Nephron (organoid): ENCODE measurements at regions not wholly inside any gene's neighbourhood (a gene's known extent, or its start where the extent isn't known, plus 50 kb on each side); places are given as distances from the start of the nearest gene placed in this dataset.

Source experiments
- H3K27ac Mint-ChIP-seq, 3 experiments: 2 replicates each; pipeline ENCODE4 v1.8.0; 2020; ENCODE audit warnings: mixed read lengths in 3 of 3, mild to moderate bottlenecking in 2 of 3, moderate library complexity in 1 of 3
- H3K27me3 Mint-ChIP-seq: 2 replicates; pipeline ENCODE4 v1.8.0; 2021; ENCODE audit warnings: low read depth, mild to moderate bottlenecking, moderate library complexity, mixed read lengths
- H3K36me3 Mint-ChIP-seq: 2 replicates; pipeline ENCODE4 v1.8.0; 2020; ENCODE audit warnings: low read depth, mixed read lengths
- H3K4me1 Mint-ChIP-seq: 2 replicates; pipeline ENCODE4 v1.8.0; 2020; ENCODE audit warnings: mixed read lengths
- H3K4me3 Mint-ChIP-seq, 3 experiments: 2 replicates each; pipeline ENCODE4 v1.8.0; 2020; ENCODE audit warnings: mild to moderate bottlenecking in 3 of 3, mixed read lengths in 3 of 3, moderate library complexity in 2 of 3
- H3K9me3 Mint-ChIP-seq: 2 replicates; pipeline ENCODE4 v1.8.0; 2020; ENCODE audit warnings: mixed read lengths
- TF ChIP-seq, protein P1 (sequence below), 3 experiments: fragments of 200-600 bp; sonication (generic); IDR thresholded peaks; one replicate each; pipeline ENCODE4 v1.5.0; 2021; ENCODE audit warnings: antibody characterized with exemption in 3 of 3; ENCODE audit not compliant: unreplicated experiment in 3 of 3

DNA sequence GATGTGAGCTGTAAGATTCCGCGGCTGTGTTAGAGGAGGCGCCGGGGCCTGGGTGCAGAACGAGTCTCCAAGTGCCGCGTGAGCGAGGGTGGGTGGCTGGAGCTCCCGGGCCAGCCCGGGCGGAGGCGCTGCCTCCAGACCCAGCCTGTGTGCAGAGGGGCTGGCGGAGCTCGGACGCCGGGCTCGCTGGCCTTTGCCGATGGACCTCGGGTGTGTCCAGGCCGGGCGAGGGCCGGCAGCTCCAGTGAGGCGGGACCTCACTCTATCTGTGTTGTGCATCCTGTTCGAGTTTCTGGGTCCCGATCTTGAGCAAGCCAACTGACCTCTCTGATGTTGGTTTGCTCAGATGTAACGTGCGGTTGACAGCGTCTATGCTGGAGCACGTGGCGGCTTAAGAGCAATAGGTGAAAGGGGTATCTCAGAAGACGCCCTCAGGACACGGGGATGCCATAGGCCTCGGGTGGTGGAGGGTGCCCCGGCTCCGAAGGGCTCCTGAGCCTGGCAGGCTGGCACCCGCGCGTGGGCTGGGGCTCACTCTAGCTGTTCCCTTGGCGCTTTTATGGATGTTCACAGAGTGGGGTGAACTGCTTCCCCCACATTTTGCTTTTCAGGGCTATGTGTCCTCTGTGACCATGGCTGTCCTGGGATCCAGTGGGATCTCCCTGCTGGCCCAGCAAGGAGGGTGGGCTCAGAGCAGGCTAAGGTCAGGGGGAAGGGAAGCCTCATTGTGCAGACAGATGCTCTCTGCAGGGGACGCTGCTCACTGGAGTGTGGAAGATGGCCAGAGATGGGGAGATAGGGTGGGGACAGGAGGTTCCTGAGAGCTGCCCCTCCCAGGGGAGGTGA is 69.8 kb downstream of the MRPL36 start:
- Mint-ChIP-seq H3K9me3 (no peaks in the 10 kb centered on the region), H3K4me3 (no peak overlapping the region), H3K27ac (no peak overlapping the region), H3K36me3 (no peaks in the 10 kb centered on the region), H3K4me1 (no peaks in the 10 kb centered on the region), H3K27me3 (peaks cover 24% of the 10 kb centered on the region)
- TF ChIP-seq, protein P1, sequence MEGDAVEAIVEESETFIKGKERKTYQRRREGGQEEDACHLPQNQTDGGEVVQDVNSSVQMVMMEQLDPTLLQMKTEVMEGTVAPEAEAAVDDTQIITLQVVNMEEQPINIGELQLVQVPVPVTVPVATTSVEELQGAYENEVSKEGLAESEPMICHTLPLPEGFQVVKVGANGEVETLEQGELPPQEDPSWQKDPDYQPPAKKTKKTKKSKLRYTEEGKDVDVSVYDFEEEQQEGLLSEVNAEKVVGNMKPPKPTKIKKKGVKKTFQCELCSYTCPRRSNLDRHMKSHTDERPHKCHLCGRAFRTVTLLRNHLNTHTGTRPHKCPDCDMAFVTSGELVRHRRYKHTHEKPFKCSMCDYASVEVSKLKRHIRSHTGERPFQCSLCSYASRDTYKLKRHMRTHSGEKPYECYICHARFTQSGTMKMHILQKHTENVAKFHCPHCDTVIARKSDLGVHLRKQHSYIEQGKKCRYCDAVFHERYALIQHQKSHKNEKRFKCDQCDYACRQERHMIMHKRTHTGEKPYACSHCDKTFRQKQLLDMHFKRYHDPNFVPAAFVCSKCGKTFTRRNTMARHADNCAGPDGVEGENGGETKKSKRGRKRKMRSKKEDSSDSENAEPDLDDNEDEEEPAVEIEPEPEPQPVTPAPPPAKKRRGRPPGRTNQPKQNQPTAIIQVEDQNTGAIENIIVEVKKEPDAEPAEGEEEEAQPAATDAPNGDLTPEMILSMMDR (IDR thresholded peaks at IDR 0.05; ENCODE audit: unreplicated experiment in 3 of 3): no peak

DNA sequence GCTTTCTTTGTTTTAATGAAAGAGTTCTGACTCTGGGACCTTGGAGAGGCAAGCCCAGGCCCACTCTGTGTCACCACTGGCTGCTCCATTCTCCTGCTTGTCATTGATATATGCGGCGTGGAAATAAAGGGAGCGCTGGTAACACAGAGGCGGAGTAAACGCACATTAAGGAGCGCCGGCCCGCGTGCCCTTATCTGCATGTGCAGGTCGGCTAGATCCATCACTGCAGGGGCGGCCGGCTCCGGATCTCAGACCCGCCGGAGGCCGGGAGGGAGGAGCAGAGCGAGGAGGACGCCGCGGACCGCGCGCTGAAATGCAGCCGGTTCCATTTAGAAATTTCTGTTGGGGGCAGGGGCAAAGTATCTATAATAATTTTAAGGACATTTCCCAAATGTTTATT is 70.8 kb downstream of the MRPL36 start:
- Mint-ChIP-seq H3K36me3 (no peaks in the 10 kb centered on the region), H3K4me3 (no peak overlapping the region), H3K4me1 (no peaks in the 10 kb centered on the region), H3K27me3 (peaks cover 24% of the 10 kb centered on the region), H3K9me3 (no peaks in the 10 kb centered on the region), H3K27ac (no peak overlapping the region)
- TF ChIP-seq, protein P1 (IDR thresholded peaks at IDR 0.05; ENCODE audit: unreplicated experiment in 3 of 3): no peak

DNA sequence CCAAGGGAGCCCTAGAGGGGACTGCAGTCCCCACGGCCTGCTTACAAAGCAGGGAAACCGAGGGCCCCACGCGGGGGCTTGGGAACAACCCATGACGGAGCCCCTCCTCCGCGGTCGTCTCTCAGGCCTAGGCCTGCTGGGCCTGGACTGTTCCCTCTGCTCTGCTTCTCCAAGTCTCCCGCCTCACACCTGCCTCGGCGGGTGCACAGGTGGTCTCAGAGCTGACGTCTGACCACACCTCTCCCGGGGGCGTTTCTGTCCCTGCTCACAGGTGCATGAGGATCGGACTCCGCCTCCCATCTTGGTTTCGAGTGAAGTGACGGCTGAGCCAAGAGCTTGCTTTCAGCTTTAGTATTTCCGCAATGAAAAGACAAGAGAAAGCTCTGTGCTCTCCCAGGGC is 72.1 kb downstream of the MRPL36 start:
- Mint-ChIP-seq H3K9me3 (peaks cover 2% of the 10 kb centered on the region), H3K36me3 (no peaks in the 10 kb centered on the region), H3K27me3 (peaks cover 27% of the 10 kb centered on the region), H3K4me3 (no peak overlapping the region), H3K4me1 (no peaks in the 10 kb centered on the region), H3K27ac (no peak overlapping the region)
- TF ChIP-seq, protein P1 (IDR thresholded peaks at IDR 0.05; ENCODE audit: unreplicated experiment in 3 of 3): no peak

DNA sequence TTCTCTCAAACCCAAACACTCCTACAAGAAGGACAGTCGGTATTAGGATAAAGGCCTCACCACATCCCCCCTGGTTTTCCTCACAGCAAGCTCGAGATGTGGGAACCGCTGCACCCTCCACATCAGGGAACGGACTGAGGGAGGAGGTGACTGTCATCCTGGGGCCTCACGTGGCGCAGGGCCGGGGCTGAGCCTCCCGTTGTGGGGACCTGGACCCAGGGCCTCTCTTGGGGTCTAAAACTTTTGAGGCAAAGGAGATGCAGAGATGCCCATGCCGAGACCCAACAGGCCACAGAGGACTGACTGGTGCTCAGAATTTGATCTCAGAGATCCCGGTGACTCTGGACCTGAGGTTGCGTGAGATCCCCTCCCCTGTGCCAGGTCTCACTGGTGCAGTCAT is 72.7 kb downstream of the MRPL36 start:
- H3K36me3 Mint-ChIP-seq: no peaks in the 10 kb centered on the region
- no peak overlapping the region for H3K4me3 Mint-ChIP-seq
- H3K27ac Mint-ChIP-seq: no peak overlapping the region
- H3K4me1 Mint-ChIP-seq: no peaks in the 10 kb centered on the region
- H3K9me3 Mint-ChIP-seq: peaks cover 2% of the 10 kb centered on the region
- TF ChIP-seq, protein P1 (IDR thresholded peaks at IDR 0.05; ENCODE audit: unreplicated experiment in 3 of 3): no peak
- peaks cover 21% of the 10 kb centered on the region for H3K27me3 Mint-ChIP-seq

DNA sequence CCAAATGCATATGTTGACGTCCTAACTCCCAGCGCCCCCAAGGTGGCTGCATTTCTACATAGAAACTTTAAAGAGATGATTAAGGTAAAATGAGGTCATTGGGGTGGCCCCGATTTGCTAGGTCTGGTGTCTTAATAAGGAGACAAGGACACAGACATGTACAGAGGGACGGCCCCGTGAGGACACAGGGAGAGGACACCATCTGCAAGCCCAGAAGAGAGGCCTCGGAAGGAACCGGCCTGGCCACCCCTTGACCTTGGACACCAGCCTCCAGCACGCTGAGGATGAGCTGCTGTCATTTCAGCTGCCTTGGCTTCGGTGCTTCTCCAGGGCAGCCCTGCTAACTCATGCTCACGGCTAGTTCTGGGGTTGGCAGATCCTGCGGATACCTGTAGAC is 73.2 kb downstream of the MRPL36 start:
- Mint-ChIP-seq H3K9me3 (peaks cover 2% of the 10 kb centered on the region), H3K27ac (no peak overlapping the region), H3K36me3 (no peaks in the 10 kb centered on the region), H3K4me1 (no peaks in the 10 kb centered on the region), H3K27me3 (peaks cover 20% of the 10 kb centered on the region), H3K4me3 (no peak overlapping the region)
- TF ChIP-seq, protein P1 (IDR thresholded peaks at IDR 0.05; ENCODE audit: unreplicated experiment in 3 of 3): no peak
